Islet precursor cell (in vitro differentiated cells): ENCODE measurements at regions not wholly inside any gene's neighbourhood (a gene's known extent, or its start where the extent isn't known, plus 50 kb on each side); places are given as distances from the start of the nearest gene placed in this dataset.

ENCODE experiments used
- DNase-seq: peaks from one replicate; pipeline ENCODE4 v3.0.0-alpha.2; 2018

GRCh38 chr11:112834277-112834755 is 126.9 kb upstream of the NCAM1 start:
- no peak for DNase-seq

GRCh38 chr11:112835591-112836255 is 125.5 kb upstream of the NCAM1 start:
- DNase-seq: no peak

GRCh38 chr11:112836256-112836602 is 125.0 kb upstream of the NCAM1 start:
- DNase-seq: no peak

GRCh38 chr11:112837162-112837826 is 123.9 kb upstream of the NCAM1 start:
- DNase-seq: no peak

GRCh38 chr11:112839051-112839450 is 122.2 kb upstream of the NCAM1 start:
- no peak for DNase-seq

- no peak for DNase-seq
Observed at GRCh38 chr11:112841729-112842128, 119.5 kb upstream of the NCAM1 start.

- DNase-seq: no peak
Observed at GRCh38 chr11:112842151-112842550, 119.1 kb upstream of the NCAM1 start.

- no peak for DNase-seq
Observed at GRCh38 chr11:112844517-112844916, 116.7 kb upstream of the NCAM1 start.

- DNase-seq: no peak
Observed at GRCh38 chr11:112847568-112847967, 113.7 kb upstream of the NCAM1 start.

- DNase-seq: no peak
Observed at GRCh38 chr11:112852143-112852866, 108.9 kb upstream of the NCAM1 start.

- no peak for DNase-seq
Observed at GRCh38 chr11:112856133-112856532, 105.1 kb upstream of the NCAM1 start.

- DNase-seq: no peak
Observed at GRCh38 chr11:112856591-112856990, 104.6 kb upstream of the NCAM1 start.

GRCh38 chr11:112858289-112859023 is 102.8 kb upstream of the NCAM1 start:
- DNase-seq: no peak

GRCh38 chr11:112859787-112860186 is 101.4 kb upstream of the NCAM1 start:
- DNase-seq: no peak

- no peak for DNase-seq
Observed at GRCh38 chr11:112861356-112861755, 99.9 kb upstream of the NCAM1 start.

GRCh38 chr11:112863305-112863704 is 97.9 kb upstream of the NCAM1 start:
- no peak for DNase-seq

GRCh38 chr11:112864672-112865071 is 96.5 kb upstream of the NCAM1 start:
- no peak for DNase-seq

- peak; percentile 64 for DNase-seq
Observed at GRCh38 chr11:112871909-112872500, 89.2 kb upstream of the NCAM1 start.

- no peak for DNase-seq
Observed at GRCh38 chr11:112874980-112875379, 86.2 kb upstream of the NCAM1 start.

GRCh38 chr11:112877581-112877980 is 83.6 kb upstream of the NCAM1 start:
- no peak for DNase-seq

- no peak for DNase-seq
Observed at GRCh38 chr11:112878033-112878601, 83.1 kb upstream of the NCAM1 start.

- no peak for DNase-seq
Observed at GRCh38 chr11:112880495-112880894, 80.7 kb upstream of the NCAM1 start.

- DNase-seq: peak; percentile 94
Observed at GRCh38 chr11:112881461-112881860, 79.8 kb upstream of the NCAM1 start.
